WTC11 (cell line): ENCODE measurements at regions not wholly inside any gene's neighbourhood (a gene's known extent, or its start where the extent isn't known, plus 50 kb on each side); places are given as distances from the start of the nearest gene placed in this dataset.

Experiments
- ATAC-seq: fragments of 200-7000 bp; cut with Tn5 transposase; 2 replicates; pipeline ENCODE4 v1.10.0; 2021; ENCODE audit warnings: mild to moderate bottlenecking, moderate library complexity
- CTCF ChIA-PET: fragments of 300-600 bp; sonication (Branson Sonifier 250); formaldehyde crosslinking; loops from one replicate; lab custom pipeline; 2021; ENCODE audit warnings: antibody characterized with exemption; lab: Charles Lee
- POLR2A ChIA-PET: fragments of 350-600 bp; sonication (Branson Sonifier 250); formaldehyde crosslinking; loops from one replicate; lab custom pipeline; 2021; ENCODE audit warnings: antibody characterized with exemption; lab: Charles Lee
- DNase-seq: peaks from one replicate; pipeline ENCODE4 v3.0.0; 2021; ENCODE audit warnings: low spot score
- H3K27ac Mint-ChIP-seq: 2 replicates; pipeline ENCODE4 v1.8.0; 2021; ENCODE audit warnings: mixed read lengths
- H3K27me3 Mint-ChIP-seq: 2 replicates; pipeline ENCODE4 v1.8.0; 2021; ENCODE audit warnings: low read depth, mild to moderate bottlenecking, moderate library complexity, mixed read lengths
- H3K36me3 Mint-ChIP-seq: 2 replicates; pipeline ENCODE4 v1.8.0; 2021; ENCODE audit warnings: mixed read lengths
- H3K4me1 Mint-ChIP-seq: 2 replicates; pipeline ENCODE4 v1.8.0; 2022; ENCODE audit warnings: mixed read lengths
- H3K4me3 Mint-ChIP-seq: 2 replicates; pipeline ENCODE4 v1.8.0; 2021; ENCODE audit warnings: mild to moderate bottlenecking, moderate library complexity, mixed read lengths
- H3K9me3 Mint-ChIP-seq: 2 replicates; pipeline ENCODE4 v1.8.0; 2021; ENCODE audit warnings: mixed read lengths
- ATF3 ChIP-seq: sonication (generic); formaldehyde crosslinking; conservative IDR thresholded peaks from 2 replicates; pipeline ENCODE4 v1.8.1; 2022; ENCODE audit warnings: mild to moderate bottlenecking, missing genetic modification reagents
- CREM ChIP-seq: sonication (generic); formaldehyde crosslinking; IDR thresholded peaks from 2 replicates; pipeline ENCODE4 v1.8.1; 2022; ENCODE audit warnings: mild to moderate bottlenecking, missing genetic modification reagents, moderate library complexity
- CTCF ChIP-seq: fragments of 200-600 bp; IDR thresholded peaks from 2 replicates; pipeline ENCODE4 v1.8.0; 2022; ENCODE audit warnings: antibody characterized with exemption
- FOXP1 ChIP-seq: sonication (generic); formaldehyde crosslinking; IDR thresholded peaks from 2 replicates; pipeline ENCODE4 v1.8.0; 2022; ENCODE audit warnings: missing genetic modification reagents, mild to moderate bottlenecking, moderate library complexity, borderline replicate concordance
- FOXP4 ChIP-seq: sonication (generic); formaldehyde crosslinking; IDR thresholded peaks from 2 replicates; pipeline ENCODE4 v1.8.0; 2022; ENCODE audit warnings: mild to moderate bottlenecking, missing genetic modification reagents
- GABPB1 ChIP-seq: sonication (generic); formaldehyde crosslinking; IDR thresholded peaks from 2 replicates; pipeline ENCODE4 v1.8.1; 2023; ENCODE audit warnings: mild to moderate bottlenecking, missing genetic modification reagents
- IRF1 ChIP-seq: sonication (generic); formaldehyde crosslinking; IDR thresholded peaks from 2 replicates; pipeline ENCODE4 v1.8.0; 2023; ENCODE audit warnings: missing genetic modification reagents
- IRF2 ChIP-seq: sonication (generic); formaldehyde crosslinking; IDR thresholded peaks from 2 replicates; pipeline ENCODE4 v1.8.0; 2022; ENCODE audit warnings: low read depth, missing genetic modification reagents, borderline replicate concordance
- JAZF1 ChIP-seq: fragments of 250-450 bp; sonication (Bioruptor Pico); IDR thresholded peaks from 2 replicates; pipeline ENCODE4 v1.9.0; 2021; ENCODE audit warnings: moderate library complexity, mild to moderate bottlenecking, inconsistent platforms
- JUN ChIP-seq: sonication (generic); formaldehyde crosslinking; IDR thresholded peaks from 2 replicates; pipeline ENCODE4 v1.8.0; 2023; ENCODE audit warnings: mild to moderate bottlenecking, missing genetic modification reagents
- MXD4 ChIP-seq: fragments of 250-450 bp; sonication (Bioruptor Pico); IDR thresholded peaks from 2 replicates; pipeline ENCODE4 v1.8.0; 2021; ENCODE audit warnings: mild to moderate bottlenecking, moderate library complexity, borderline replicate concordance
- NFATC4 ChIP-seq: fragments of 250-450 bp; sonication (Bioruptor Pico); IDR thresholded peaks from 2 replicates; pipeline ENCODE4 v1.9.0; 2021; ENCODE audit warnings: mild to moderate bottlenecking
- NFE2L1 ChIP-seq: sonication (generic); formaldehyde crosslinking; IDR thresholded peaks from 2 replicates; pipeline ENCODE4 v1.8.1; 2023; ENCODE audit warnings: missing genetic modification reagents
- NR3C1 ChIP-seq: sonication (generic); formaldehyde crosslinking; conservative IDR thresholded peaks from 2 replicates; pipeline ENCODE4 v1.8.1; 2023; ENCODE audit warnings: low read depth, mild to moderate bottlenecking, missing genetic modification reagents
- SMAD3 ChIP-seq: sonication (generic); formaldehyde crosslinking; IDR thresholded peaks from 2 replicates; pipeline ENCODE4 v1.8.0; 2022; ENCODE audit warnings: missing genetic modification reagents, mild to moderate bottlenecking, borderline replicate concordance
- SMAD4 ChIP-seq: sonication (generic); formaldehyde crosslinking; IDR thresholded peaks from 2 replicates; pipeline ENCODE4 v1.8.0; 2022; ENCODE audit warnings: mild to moderate bottlenecking, missing genetic modification reagents
- SOX15 ChIP-seq: fragments of 250-450 bp; sonication (Bioruptor Pico); IDR thresholded peaks from 2 replicates; pipeline ENCODE4 v1.9.0; 2021; ENCODE audit warnings: mild to moderate bottlenecking
- TEAD4 ChIP-seq: sonication (generic); formaldehyde crosslinking; IDR thresholded peaks from 2 replicates; pipeline ENCODE4 v1.8.0; 2022; ENCODE audit warnings: mild to moderate bottlenecking, missing genetic modification reagents
- ZNF263 ChIP-seq: sonication (generic); formaldehyde crosslinking; IDR thresholded peaks from 2 replicates; pipeline ENCODE4 v1.8.1; 2022; ENCODE audit warnings: low read depth, mild to moderate bottlenecking, moderate library complexity, missing genetic modification reagents
- ZNF396 ChIP-seq: fragments of 250-450 bp; sonication (Bioruptor Pico); IDR thresholded peaks from 2 replicates; pipeline ENCODE4 v1.8.0; 2021; ENCODE audit warnings: mild to moderate bottlenecking, moderate library complexity, borderline replicate concordance
- ZNF423 ChIP-seq: fragments of 250-450 bp; sonication (Bioruptor Pico); IDR thresholded peaks from 2 replicates; pipeline ENCODE4 v2.1.2; 2022; ENCODE audit warnings: mild to moderate bottlenecking, moderate library complexity
- ZNF671 ChIP-seq: fragments of 250-450 bp; sonication (Bioruptor Pico); IDR thresholded peaks from 2 replicates; pipeline ENCODE4 v1.8.0; 2021; ENCODE audit warnings: mild to moderate bottlenecking
- TF ChIP-seq, protein P1 (sequence below): sonication (generic); formaldehyde crosslinking; IDR thresholded peaks from 2 replicates; pipeline ENCODE4 v1.8.1; 2022; ENCODE audit warnings: missing genetic modification reagents, borderline replicate concordance

DNA sequence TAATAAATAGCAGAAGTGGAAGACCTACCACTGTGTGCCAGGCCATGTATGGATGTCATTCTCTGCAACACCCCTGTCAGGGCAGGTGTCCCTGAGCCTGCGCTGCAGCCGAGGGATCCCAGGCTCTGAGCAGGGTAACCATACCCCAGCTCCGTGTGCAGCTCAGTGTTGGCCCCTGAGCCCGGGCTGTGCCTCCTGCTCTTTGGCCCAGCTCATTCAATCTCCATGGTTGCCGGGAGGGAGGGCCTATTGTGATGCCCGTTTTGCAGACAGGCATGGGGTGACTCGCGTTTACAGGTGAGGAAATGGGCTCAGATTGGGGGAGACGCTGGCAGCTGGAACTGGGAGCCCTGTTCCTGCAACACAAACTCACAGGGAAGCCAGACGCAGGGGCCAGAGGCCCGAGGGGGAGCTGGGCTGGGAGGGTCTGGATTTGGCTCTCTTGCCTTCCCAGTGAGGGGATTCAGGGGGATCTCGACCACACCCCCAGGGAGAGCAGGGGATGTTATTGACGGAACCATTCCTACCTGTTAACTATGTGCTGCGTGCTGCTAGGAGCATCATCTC is 190.5 kb downstream of the IRF8 start:
- H3K4me1 Mint-ChIP-seq, result peaks cover 24% of the 10 kb centered on the region
- POLR2A ChIA-PET, result no interaction called here
- H3K27me3 Mint-ChIP-seq, result no peaks in the 10 kb centered on the region
- ATAC-seq, result no peak
- CTCF ChIA-PET, result interaction anchor here (1.0 to 1.5 kb wide), 2 partner anchors 12 to 16 kb away, joined by 3 to 12 read pairs; no protein-coding TSS in a partner anchor
- H3K4me3 Mint-ChIP-seq, result no peak overlapping the region
- TF ChIP-seq MXD4, result no peak
- TF ChIP-seq ZNF671 (CRISPR knock-in tag), result no peak
- TF ChIP-seq IRF2 (CRISPR knock-in tag), result no peak
- no peak for TF ChIP-seq JAZF1
- TF ChIP-seq ZNF263, result no peak
- no peak for TF ChIP-seq TEAD4
- TF ChIP-seq CREM (CRISPR knock-in tag), result no peak
- no peak for TF ChIP-seq ZNF396 (CRISPR knock-in tag)
- TF ChIP-seq FOXP1, result no peak
- TF ChIP-seq IRF1 (CRISPR knock-in tag), result no peak
- TF ChIP-seq, protein P1, sequence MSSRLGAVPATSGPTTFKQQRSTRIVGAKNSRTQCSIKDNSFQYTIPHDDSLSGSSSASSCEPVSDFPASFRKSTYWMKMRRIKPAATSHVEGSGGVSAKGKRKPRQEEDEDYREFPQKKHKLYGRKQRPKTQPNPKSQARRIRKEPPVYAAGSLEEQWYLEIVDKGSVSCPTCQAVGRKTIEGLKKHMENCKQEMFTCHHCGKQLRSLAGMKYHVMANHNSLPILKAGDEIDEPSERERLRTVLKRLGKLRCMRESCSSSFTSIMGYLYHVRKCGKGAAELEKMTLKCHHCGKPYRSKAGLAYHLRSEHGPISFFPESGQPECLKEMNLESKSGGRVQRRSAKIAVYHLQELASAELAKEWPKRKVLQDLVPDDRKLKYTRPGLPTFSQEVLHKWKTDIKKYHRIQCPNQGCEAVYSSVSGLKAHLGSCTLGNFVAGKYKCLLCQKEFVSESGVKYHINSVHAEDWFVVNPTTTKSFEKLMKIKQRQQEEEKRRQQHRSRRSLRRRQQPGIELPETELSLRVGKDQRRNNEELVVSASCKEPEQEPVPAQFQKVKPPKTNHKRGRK (CRISPR knock-in tag), result no peak
- TF ChIP-seq NFE2L1 (CRISPR knock-in tag), result no peak
- TF ChIP-seq NR3C1 (CRISPR knock-in tag), result no peak
- TF ChIP-seq GABPB1 (CRISPR knock-in tag), result no peak
- TF ChIP-seq ATF3, result no peak
- TF ChIP-seq SMAD3 (CRISPR knock-in tag), result no peak
- TF ChIP-seq, all 79 proteins: peak for 0
- no peak overlapping the region for H3K27ac Mint-ChIP-seq
- no peaks in the 10 kb centered on the region for H3K9me3 Mint-ChIP-seq
- no peaks in the 10 kb centered on the region for H3K36me3 Mint-ChIP-seq
- no peak for DNase-seq

DNA sequence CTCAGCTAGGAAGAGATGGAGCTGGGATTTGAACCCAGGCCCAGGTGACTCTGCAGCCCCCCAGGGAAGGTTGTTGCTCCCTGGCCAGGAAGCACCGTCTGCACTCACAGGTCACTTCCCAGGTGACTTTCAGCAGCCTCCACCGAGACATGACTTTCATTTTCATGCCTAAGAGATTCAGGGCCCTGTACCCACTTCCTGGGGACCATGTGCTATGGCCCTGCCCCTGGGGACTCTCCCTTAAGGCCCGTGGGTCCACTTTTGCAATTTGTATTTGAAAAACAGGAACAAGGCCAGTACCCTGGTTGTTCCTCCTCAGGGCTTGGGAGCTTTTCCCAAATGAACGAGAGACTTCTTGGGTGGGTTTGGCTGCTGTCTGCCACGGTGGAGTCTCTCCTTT is 191.0 kb downstream of the IRF8 start:
- H3K27me3 Mint-ChIP-seq, result no peaks in the 10 kb centered on the region
- no peak overlapping the region for H3K27ac Mint-ChIP-seq
- H3K4me3 Mint-ChIP-seq, result no peak overlapping the region
- POLR2A ChIA-PET, result no interaction called here
- DNase-seq (no peak), ATAC-seq (no peak)
- H3K9me3 Mint-ChIP-seq, result no peaks in the 10 kb centered on the region
- TF ChIP-seq, protein P1 (CRISPR knock-in tag), result no peak
- peaks cover 24% of the 10 kb centered on the region for H3K4me1 Mint-ChIP-seq
- no peaks in the 10 kb centered on the region for H3K36me3 Mint-ChIP-seq
- CTCF ChIA-PET, result no interaction called here

- ChIA-PET POLR2A (no interaction called here), CTCF (no interaction called here)
- H3K27me3 Mint-ChIP-seq, result no peaks in the 10 kb centered on the region
- peaks cover 24% of the 10 kb centered on the region for H3K4me1 Mint-ChIP-seq
- no peak overlapping the region for H3K27ac Mint-ChIP-seq
- no peak for DNase-seq
- no peak for ATAC-seq
- H3K9me3 Mint-ChIP-seq, result no peaks in the 10 kb centered on the region
- H3K4me3 Mint-ChIP-seq, result no peak overlapping the region
- no peaks in the 10 kb centered on the region for H3K36me3 Mint-ChIP-seq
- TF ChIP-seq NFATC4 (CRISPR knock-in tag) (no peak), SOX15 (CRISPR knock-in tag) (no peak), MXD4 (no peak), IRF2 (CRISPR knock-in tag) (no peak), ZNF423 (CRISPR knock-in tag) (no peak), CREM (CRISPR knock-in tag) (no peak), FOXP4 (CRISPR knock-in tag) (no peak), IRF1 (CRISPR knock-in tag) (no peak), SMAD4 (CRISPR knock-in tag) (no peak), ZNF396 (CRISPR knock-in tag) (no peak), JUN (CRISPR knock-in tag) (no peak), CTCF (no peak), TEAD4 (no peak)
These were observed 191.7 kb downstream of the IRF8 start for GRCh38 chr16:86090461-86091170.
